Ishikawa (cell line): ENCODE measurements at regions not wholly inside any gene's neighbourhood (a gene's known extent, or its start where the extent isn't known, plus 50 kb on each side); places are given as distances from the start of the nearest gene placed in this dataset.

Experiments
- CEBPB ChIP-seq: IDR thresholded peaks from 2 replicates; pipeline ENCODE4 v1.6.1; 2012
- EGR1 ChIP-seq: IDR thresholded peaks from 2 replicates; pipeline ENCODE4 v1.6.1; 2012
- TAF1 ChIP-seq: IDR thresholded peaks from 2 replicates; pipeline ENCODE4 v1.6.1; 2012; ENCODE audit warnings: low read depth, mild to moderate bottlenecking
- TCF12 ChIP-seq: IDR thresholded peaks from 2 replicates; pipeline ENCODE4 v1.6.1; 2012; ENCODE audit warnings: low read depth
- TEAD4 ChIP-seq: IDR thresholded peaks from 2 replicates; pipeline ENCODE4 v1.6.1; 2012

DNA sequence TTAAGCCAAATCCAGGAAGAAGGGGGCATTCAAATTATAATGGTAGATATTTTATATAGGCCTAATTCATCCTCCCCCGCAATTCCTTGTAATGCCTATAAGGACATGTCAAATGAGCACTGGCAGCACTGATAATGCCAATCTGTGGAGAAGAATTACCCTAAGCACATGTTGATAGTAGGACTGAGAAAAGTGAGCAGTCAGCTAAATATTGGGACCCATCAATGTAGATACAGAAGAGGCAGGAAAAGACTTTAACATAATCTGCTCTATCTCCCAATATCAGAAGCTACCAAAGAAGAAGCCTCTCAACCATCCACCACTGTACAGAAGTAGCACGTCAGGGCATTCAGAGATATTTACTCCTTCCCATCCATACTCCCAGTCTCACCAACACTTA is 101.3 kb upstream of the REG3A start:
- TF ChIP-seq CEBPB (no peak), EGR1 (no peak), TCF12 (no peak), TEAD4 (no peak), TAF1 (no peak)
